Panc1 (cell line): ENCODE measurements at regions not wholly inside any gene's neighbourhood (a gene's known extent, or its start where the extent isn't known, plus 50 kb on each side); places are given as distances from the start of the nearest gene placed in this dataset.

Experiments used
- ATAC-seq: fragments of 200-7000 bp; cut with Tn5 transposase; 2 replicates; pipeline ENCODE4 v1.9.1; 2020; ENCODE audit warnings: mild to moderate bottlenecking, moderate library complexity
- BruUV-seq: library from RNA; stranded (reverse); fragments of 400-500 nt; replicated peaks from 2 replicates; lab custom pipeline; 2021; lab: Mats Ljungman, UMichigan
- CTCF ChIA-PET: fragments of 300-600 bp; sonication (Branson Sonifier 250); formaldehyde crosslinking; loops from one replicate; lab custom pipeline; 2022; ENCODE audit warnings: antibody characterized with exemption; lab: Charles Lee
- POLR2A ChIA-PET: fragments of 300-600 bp; sonication (Branson Sonifier 250); formaldehyde crosslinking; loops from one replicate; lab custom pipeline; 2022; ENCODE audit warnings: antibody characterized with exemption; lab: Charles Lee
- DNase-seq: peaks from one replicate; pipeline ENCODE4 v3.0.0-alpha.2; 2010; ENCODE audit warnings: low read depth, low spot score
- H3K27ac ChIP-seq: 2 replicates; pipeline ENCODE4 v1.5.1; 2011; ENCODE audit warnings: mild to moderate bottlenecking, low read length, inconsistent platforms
- H3K27me3 ChIP-seq: fragments of 200-500 bp; sonication (Bioruptor generic); 2 replicates; pipeline ENCODE4 v1.6.0; 2014; ENCODE audit warnings: low read length, inconsistent platforms; ENCODE audit not compliant: control insufficient read depth, insufficient read depth
- H3K36me3 ChIP-seq: fragments of 200-500 bp; sonication (Bioruptor generic); 2 replicates; pipeline ENCODE4 v1.5.1; 2014; ENCODE audit warnings: inconsistent platforms, mild to moderate bottlenecking, low read length, moderate library complexity; ENCODE audit not compliant: control insufficient read depth, insufficient read depth
- H3K4me1 ChIP-seq: 2 replicates; pipeline ENCODE4 v1.5.1; 2011; ENCODE audit warnings: inconsistent platforms, mild to moderate bottlenecking, low read length, moderate library complexity; ENCODE audit not compliant: control insufficient read depth, insufficient read depth
- H3K4me3 ChIP-seq, 2 experiments: 2 replicates each; pipeline ENCODE4 v1.5.1; 2011 to 2012; ENCODE audit warnings: low read depth in 2 of 2, low read length in 2 of 2, mild to moderate bottlenecking in 2 of 2, inconsistent platforms in 1 of 2, moderate library complexity in 1 of 2
- H3K9me3 ChIP-seq: fragments of 200-500 bp; sonication (Bioruptor generic); 2 replicates; pipeline ENCODE4 v1.5.1; 2014; ENCODE audit warnings: low read depth, mild to moderate bottlenecking, inconsistent platforms, low read length, moderate library complexity; ENCODE audit not compliant: control insufficient read depth, insufficient read depth
- POLR2AphosphoS5 ChIP-seq: IDR thresholded peaks from 2 replicates; pipeline ENCODE4 v1.6.1; 2012; ENCODE audit warnings: mild to moderate bottlenecking, low read depth, low read length, moderate library complexity
- SIN3A ChIP-seq: IDR thresholded peaks from 2 replicates; pipeline ENCODE4 v1.6.1; 2012; ENCODE audit warnings: low read depth, mild to moderate bottlenecking, low read length, moderate library complexity, borderline replicate concordance; ENCODE audit not compliant: insufficient read depth
- TCF7L2 ChIP-seq: IDR thresholded peaks from 2 replicates; pipeline ENCODE4 v1.6.1; 2011; ENCODE audit warnings: mild to moderate bottlenecking, low read depth, low read length, inconsistent platforms
- in situ Hi-C: cut with HindIII; loops from 2 replicates; pipeline ENCODE4 v1.10.0; 2016; ENCODE audit warnings: low sequenced_read_pairs, low pct_unique_long_range_greater_than_20kb
- intact Hi-C: fragments of 100-400 bp; cut with micrococcal nuclease; formaldehyde crosslinking; loops from one replicate; pipeline ENCODE4 v1.10.0; 2022; ENCODE audit not compliant: unreplicated experiment
- TF ChIP-seq, protein P1 (sequence below): fragments of 450-650 bp; IDR thresholded peaks from 2 replicates; pipeline ENCODE4 v1.5.1; 2017; ENCODE audit warnings: mild to moderate bottlenecking
- TF ChIP-seq, protein P2 (sequence below), 2 experiments: IDR thresholded peaks; 2 replicates each; pipeline ENCODE4 v1.6.1; 2011 to 2012; ENCODE audit warnings: low read depth in 2 of 2, control low read depth in 1 of 2, low read length in 1 of 2, mild to moderate bottlenecking in 1 of 2, moderate library complexity in 1 of 2; ENCODE audit not compliant: insufficient read depth in 1 of 2

DNA sequence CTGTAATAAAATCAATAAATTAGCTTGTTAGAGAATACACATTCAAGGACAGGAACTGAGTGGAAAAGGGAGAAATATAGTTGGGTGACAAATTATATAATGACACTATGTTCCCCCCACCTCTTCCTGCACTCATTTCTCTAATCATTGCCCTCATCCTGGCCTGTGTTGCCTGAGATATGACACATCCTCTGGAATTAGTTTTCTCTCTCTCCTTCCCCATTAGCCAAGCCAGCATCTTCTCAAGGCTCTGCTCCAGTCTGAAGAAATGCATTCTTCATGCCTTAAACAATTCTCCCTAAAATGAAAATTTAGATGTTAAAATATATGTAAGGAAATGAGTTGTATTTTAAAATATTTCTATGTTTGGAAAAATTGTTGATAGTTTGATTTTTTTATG is 280.3 kb downstream of the POU4F1 start:
- ATAC-seq (no peak), DNase-seq (no peak)
- no TSS peak for BruUV-seq
- ChIA-PET CTCF (no interaction called here), POLR2A (no interaction called here)
- TF ChIP-seq TCF7L2 (no peak), POLR2AphosphoS5 (no peak), SIN3A (no peak)
- TF ChIP-seq, protein P1, sequence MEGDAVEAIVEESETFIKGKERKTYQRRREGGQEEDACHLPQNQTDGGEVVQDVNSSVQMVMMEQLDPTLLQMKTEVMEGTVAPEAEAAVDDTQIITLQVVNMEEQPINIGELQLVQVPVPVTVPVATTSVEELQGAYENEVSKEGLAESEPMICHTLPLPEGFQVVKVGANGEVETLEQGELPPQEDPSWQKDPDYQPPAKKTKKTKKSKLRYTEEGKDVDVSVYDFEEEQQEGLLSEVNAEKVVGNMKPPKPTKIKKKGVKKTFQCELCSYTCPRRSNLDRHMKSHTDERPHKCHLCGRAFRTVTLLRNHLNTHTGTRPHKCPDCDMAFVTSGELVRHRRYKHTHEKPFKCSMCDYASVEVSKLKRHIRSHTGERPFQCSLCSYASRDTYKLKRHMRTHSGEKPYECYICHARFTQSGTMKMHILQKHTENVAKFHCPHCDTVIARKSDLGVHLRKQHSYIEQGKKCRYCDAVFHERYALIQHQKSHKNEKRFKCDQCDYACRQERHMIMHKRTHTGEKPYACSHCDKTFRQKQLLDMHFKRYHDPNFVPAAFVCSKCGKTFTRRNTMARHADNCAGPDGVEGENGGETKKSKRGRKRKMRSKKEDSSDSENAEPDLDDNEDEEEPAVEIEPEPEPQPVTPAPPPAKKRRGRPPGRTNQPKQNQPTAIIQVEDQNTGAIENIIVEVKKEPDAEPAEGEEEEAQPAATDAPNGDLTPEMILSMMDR = no peak
- TF ChIP-seq, protein P2, sequence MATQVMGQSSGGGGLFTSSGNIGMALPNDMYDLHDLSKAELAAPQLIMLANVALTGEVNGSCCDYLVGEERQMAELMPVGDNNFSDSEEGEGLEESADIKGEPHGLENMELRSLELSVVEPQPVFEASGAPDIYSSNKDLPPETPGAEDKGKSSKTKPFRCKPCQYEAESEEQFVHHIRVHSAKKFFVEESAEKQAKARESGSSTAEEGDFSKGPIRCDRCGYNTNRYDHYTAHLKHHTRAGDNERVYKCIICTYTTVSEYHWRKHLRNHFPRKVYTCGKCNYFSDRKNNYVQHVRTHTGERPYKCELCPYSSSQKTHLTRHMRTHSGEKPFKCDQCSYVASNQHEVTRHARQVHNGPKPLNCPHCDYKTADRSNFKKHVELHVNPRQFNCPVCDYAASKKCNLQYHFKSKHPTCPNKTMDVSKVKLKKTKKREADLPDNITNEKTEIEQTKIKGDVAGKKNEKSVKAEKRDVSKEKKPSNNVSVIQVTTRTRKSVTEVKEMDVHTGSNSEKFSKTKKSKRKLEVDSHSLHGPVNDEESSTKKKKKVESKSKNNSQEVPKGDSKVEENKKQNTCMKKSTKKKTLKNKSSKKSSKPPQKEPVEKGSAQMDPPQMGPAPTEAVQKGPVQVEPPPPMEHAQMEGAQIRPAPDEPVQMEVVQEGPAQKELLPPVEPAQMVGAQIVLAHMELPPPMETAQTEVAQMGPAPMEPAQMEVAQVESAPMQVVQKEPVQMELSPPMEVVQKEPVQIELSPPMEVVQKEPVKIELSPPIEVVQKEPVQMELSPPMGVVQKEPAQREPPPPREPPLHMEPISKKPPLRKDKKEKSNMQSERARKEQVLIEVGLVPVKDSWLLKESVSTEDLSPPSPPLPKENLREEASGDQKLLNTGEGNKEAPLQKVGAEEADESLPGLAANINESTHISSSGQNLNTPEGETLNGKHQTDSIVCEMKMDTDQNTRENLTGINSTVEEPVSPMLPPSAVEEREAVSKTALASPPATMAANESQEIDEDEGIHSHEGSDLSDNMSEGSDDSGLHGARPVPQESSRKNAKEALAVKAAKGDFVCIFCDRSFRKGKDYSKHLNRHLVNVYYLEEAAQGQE (IDR thresholded peaks at IDR 0.05; ENCODE audit: insufficient read depth in 1 of 2, low read depth in 2 of 2, low read length in 1 of 2) = no peak
- no peaks in the 10 kb centered on the region for H3K9me3 ChIP-seq
- H3K4me1 ChIP-seq = no peaks in the 10 kb centered on the region
- H3K27me3 ChIP-seq = no peaks in the 10 kb centered on the region
- intact Hi-C loops (no loop called here), in situ Hi-C loops (no loop called here)
- H3K4me3 ChIP-seq = no peak overlapping the region
- no peaks in the 10 kb centered on the region for H3K36me3 ChIP-seq
- no peak overlapping the region for H3K27ac ChIP-seq

DNA sequence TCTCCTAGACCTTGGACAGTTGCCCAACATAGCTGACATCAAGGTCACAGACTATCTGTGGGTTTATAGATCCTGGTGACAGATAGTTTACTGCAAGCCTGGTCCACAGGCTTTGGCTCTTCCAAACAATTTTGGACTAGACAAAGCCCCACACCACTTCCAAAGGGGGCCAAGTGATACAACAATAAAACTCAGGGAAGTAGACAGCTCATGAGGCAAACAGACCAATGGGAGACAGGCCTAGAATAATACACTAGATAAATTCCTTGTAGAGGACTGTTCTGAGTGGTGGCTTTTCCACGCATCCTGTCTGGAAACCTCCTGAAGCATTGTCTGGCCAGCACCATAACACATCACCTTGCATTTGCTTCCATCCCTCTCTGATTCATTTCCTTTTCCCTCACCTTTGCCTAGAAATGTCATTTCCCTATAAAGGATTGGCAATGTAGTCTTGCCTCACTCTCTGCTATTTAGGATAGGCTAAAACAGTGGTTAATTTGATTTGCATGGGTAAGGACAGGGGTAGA is 284.2 kb downstream of the POU4F1 start:
- no peak for TF ChIP-seq TCF7L2
- TF ChIP-seq SIN3A = no peak
- TF ChIP-seq, protein P2 (IDR thresholded peaks at IDR 0.05; ENCODE audit: insufficient read depth in 1 of 2, low read depth in 2 of 2, low read length in 1 of 2) = no peak
- TF ChIP-seq POLR2AphosphoS5 = no peak
- TF ChIP-seq, protein P1 = no peak
- Histone ChIP-seq H3K27me3 (no peaks in the 10 kb centered on the region), H3K9me3 (no peaks in the 10 kb centered on the region), H3K4me1 (no peaks in the 10 kb centered on the region), H3K27ac (no peak overlapping the region), H3K4me3 (no peak overlapping the region), H3K36me3 (no peaks in the 10 kb centered on the region)
- BruUV-seq = no TSS peak
- no peak for ATAC-seq
- DNase-seq = no peak
- POLR2A ChIA-PET = no interaction called here
- intact Hi-C loops = no loop called here
- in situ Hi-C loops = no loop called here
- CTCF ChIA-PET = no interaction called here
